ENCODE measurements at regions not wholly inside any gene's neighbourhood (a gene's known extent, or its start where the extent isn't known, plus 50 kb on each side); places are given as distances from the start of the nearest gene placed in this dataset.

DNA sequence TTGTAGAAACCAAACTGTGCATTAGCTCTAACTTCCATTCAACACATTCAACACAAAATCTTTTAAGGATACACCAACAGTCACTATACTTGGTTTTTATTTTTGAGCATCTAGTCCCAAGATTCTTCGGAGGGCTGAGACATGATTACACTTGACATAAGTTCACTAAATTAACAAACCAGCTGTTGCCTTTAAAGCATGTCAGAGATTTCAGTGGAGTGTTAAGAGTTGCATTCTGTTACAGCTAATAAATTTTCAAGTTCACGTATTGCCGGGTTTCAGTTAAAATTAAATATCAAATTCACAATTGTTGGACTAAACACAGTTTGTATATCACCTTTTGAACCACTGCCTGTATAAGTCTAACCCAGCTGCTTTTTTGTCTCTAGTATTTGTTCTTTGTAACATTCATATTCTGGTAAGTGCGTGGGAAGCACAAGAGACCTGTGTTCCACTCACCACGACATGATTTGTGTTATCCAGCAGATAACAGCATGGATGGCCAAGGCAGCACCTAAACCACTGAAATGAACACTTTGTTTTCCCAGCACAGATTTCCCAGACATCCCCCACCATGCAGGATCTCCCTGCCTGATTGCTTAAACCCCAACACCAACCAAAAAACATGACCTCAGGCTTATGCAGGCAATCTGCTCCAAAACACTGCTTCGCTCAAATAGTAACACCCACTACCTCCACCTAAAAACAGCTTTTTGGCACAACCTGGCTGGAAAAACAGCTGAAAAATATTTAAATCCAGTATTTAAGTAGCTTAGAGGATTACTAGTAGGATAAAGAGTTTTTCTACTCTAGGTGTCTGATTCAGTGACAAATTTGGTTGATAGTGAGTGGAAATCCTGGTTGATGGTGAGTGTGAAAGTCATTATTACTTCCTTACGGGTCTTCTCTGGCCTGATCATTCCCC, 286.5 kb upstream of the NT5E start:
- Histone ChIP-seq H3K4me1 (ENCODE audit: control insufficient read depth, insufficient read depth, low read length) (no peaks in the 10 kb centered on the region), H3K36me3 (ENCODE audit: control insufficient read depth in 2 of 2, insufficient read depth in 1 of 2, low read length in 2 of 2) (no peaks in the 10 kb centered on the region), H3K27ac (ENCODE audit: extremely low read depth, low read depth, low read length) (no peak overlapping the region), H3K9me3 (ENCODE audit: control insufficient read depth, insufficient read depth, low read depth, low read length) (no peaks in the 10 kb centered on the region), H3K4me3 (ENCODE audit: low read depth, low read length) (no peak overlapping the region)
- CTCF ChIA-PET = interaction anchor here (1.1 to 2.2 kb wide), 2 partner anchors 11 to 160 kb away, joined by 3 to 6 read pairs; no protein-coding TSS in a partner anchor
- POLR2A ChIA-PET = no interaction called here
- no peak for TF ChIP-seq ZNF26 (tag by site-specific recombination; IDR thresholded peaks at IDR 0.05)
- no peak for TF ChIP-seq ZNF837 (tag by site-specific recombination; IDR thresholded peaks at IDR 0.05)
- TF ChIP-seq ZBTB11 (tag by site-specific recombination; conservative IDR thresholded peaks at IDR 0.05; ENCODE audit: low read depth) = no peak
- TF ChIP-seq, protein P1, sequence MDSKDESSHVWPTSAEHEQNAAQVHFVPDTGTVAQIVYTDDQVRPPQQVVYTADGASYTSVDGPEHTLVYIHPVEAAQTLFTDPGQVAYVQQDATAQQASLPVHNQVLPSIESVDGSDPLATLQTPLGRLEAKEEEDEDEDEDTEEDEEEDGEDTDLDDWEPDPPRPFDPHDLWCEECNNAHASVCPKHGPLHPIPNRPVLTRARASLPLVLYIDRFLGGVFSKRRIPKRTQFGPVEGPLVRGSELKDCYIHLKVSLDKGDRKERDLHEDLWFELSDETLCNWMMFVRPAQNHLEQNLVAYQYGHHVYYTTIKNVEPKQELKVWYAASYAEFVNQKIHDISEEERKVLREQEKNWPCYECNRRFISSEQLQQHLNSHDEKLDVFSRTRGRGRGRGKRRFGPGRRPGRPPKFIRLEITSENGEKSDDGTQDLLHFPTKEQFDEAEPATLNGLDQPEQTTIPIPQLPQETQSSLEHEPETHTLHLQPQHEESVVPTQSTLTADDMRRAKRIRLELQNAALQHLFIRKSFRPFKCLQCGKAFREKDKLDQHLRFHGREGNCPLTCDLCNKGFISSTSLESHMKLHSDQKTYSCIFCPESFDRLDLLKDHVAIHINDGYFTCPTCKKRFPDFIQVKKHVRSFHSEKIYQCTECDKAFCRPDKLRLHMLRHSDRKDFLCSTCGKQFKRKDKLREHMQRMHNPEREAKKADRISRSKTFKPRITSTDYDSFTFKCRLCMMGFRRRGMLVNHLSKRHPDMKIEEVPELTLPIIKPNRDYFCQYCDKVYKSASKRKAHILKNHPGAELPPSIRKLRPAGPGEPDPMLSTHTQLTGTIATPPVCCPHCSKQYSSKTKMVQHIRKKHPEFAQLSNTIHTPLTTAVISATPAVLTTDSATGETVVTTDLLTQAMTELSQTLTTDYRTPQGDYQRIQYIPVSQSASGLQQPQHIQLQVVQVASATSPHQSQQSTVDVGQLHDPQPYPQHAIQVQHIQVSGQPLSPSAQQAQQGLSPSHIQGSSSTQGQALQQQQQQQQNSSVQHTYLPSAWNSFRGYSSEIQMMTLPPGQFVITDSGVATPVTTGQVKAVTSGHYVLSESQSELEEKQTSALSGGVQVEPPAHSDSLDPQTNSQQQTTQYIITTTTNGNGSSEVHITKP (tag by site-specific recombination; IDR thresholded peaks at IDR 0.05) = no peak
- TF ChIP-seq ZNF248 (tag by site-specific recombination; IDR thresholded peaks at IDR 0.05) = no peak
- no peak for TF ChIP-seq ZNF426 (tag by site-specific recombination; IDR thresholded peaks at IDR 0.05)
- no peak for TF ChIP-seq ZBTB21 (tag by site-specific recombination; IDR thresholded peaks at IDR 0.05)
- TF ChIP-seq ZNF2 (tag by site-specific recombination; IDR thresholded peaks at IDR 0.05) = no peak
- no peak for TF ChIP-seq OVOL3 (tag by site-specific recombination; IDR thresholded peaks at IDR 0.05)
- no peak for TF ChIP-seq SP3 (tag by site-specific recombination; IDR thresholded peaks at IDR 0.05)
- TF ChIP-seq PRDM1 (tag by site-specific recombination; IDR thresholded peaks at IDR 0.05) = no peak
- TF ChIP-seq HOXA7 (CRISPR knock-in tag; IDR thresholded peaks at IDR 0.05; ENCODE audit: borderline replicate concordance) = no peak
- TF ChIP-seq GLI2 (tag by site-specific recombination; IDR thresholded peaks at IDR 0.05; ENCODE audit: borderline replicate concordance, low read depth) = no peak
- no peak for TF ChIP-seq ZNF223 (tag by site-specific recombination; IDR thresholded peaks at IDR 0.05)
- no peak for TF ChIP-seq ZNF394 (tag by site-specific recombination; IDR thresholded peaks at IDR 0.05; ENCODE audit: borderline replicate concordance)
- no peak for TF ChIP-seq ZNF146 (tag by site-specific recombination; IDR thresholded peaks at IDR 0.05)
- TF ChIP-seq PBX3 (CRISPR knock-in tag; IDR thresholded peaks at IDR 0.05) = no peak
- TF ChIP-seq, protein P2, sequence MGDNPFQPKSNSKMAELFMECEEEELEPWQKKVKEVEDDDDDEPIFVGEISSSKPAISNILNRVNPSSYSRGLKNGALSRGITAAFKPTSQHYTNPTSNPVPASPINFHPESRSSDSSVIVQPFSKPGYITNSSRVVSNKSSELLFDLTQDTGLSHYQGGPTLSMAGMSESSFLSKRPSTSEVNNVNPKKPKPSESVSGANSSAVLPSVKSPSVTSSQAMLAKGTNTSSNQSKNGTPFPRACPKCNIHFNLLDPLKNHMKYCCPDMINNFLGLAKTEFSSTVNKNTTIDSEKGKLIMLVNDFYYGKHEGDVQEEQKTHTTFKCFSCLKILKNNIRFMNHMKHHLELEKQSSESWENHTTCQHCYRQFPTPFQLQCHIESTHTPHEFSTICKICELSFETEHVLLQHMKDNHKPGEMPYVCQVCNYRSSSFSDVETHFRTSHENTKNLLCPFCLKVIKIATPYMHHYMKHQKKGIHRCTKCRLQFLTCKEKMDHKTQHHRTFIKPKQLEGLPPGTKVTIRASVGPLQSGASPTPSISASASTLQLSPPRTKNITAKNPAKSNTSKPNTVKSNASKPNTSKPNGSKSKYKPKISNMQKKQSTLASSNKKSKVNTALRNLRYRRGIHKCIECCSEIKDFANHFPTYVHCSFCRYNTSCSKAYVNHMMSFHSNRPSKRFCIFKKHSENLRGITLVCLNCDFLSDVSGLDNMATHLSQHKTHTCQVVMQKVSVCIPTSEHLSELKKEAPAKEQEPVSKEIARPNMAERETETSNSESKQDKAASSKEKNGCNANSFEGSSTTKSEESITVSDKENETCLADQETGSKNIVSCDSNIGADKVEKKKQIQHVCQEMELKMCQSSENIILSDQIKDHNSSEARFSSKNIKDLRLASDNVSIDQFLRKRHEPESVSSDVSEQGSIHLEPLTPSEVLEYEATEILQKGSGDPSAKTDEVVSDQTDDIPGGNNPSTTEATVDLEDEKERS (tag by site-specific recombination; IDR thresholded peaks at IDR 0.05) = no peak
